ENCODE measurements at regions not wholly inside any gene's neighbourhood (a gene's known extent, or its start where the extent isn't known, plus 50 kb on each side); places are given as distances from the start of the nearest gene placed in this dataset.
"Not testable (repeated sequence)": the region's sequence is repeated elsewhere in the genome, so short reads cannot be mapped to it uniquely, and the experiment has no call there.

- no peak for DNase-seq (ENCODE audit: low read depth)
These were observed 357.5 kb upstream of the FAM47C start for GRCh38 chrX:36650622-36651021.

- no peak for DNase-seq (ENCODE audit: low read depth)
These were observed 324.7 kb upstream of the FAM47C start for GRCh38 chrX:36683507-36683906.

- DNase-seq (ENCODE audit: low read depth) = no peak
These were observed 324.1 kb upstream of the FAM47C start for GRCh38 chrX:36684053-36684452.

- DNase-seq (ENCODE audit: low read depth) = no peak
These were observed 286.2 kb upstream of the FAM47C start for GRCh38 chrX:36721990-36722389.

GRCh38 chrX:36753602-36754001 is 254.6 kb upstream of the FAM47C start:
- no peak for DNase-seq (ENCODE audit: low read depth)

- no peak for DNase-seq (ENCODE audit: low read depth)
These were observed 220.4 kb upstream of the FAM47C start for GRCh38 chrX:36787752-36788151.

- no peak for DNase-seq (ENCODE audit: low read depth)
These were observed 205.0 kb upstream of the FAM47C start for GRCh38 chrX:36803151-36803550.

- DNase-seq (ENCODE audit: low read depth) = no peak
These were observed 204.1 kb upstream of the FAM47C start for GRCh38 chrX:36804066-36804465.

- DNase-seq (ENCODE audit: low read depth) = no peak
These were observed 163.3 kb upstream of the FAM47C start for GRCh38 chrX:36844857-36845256.

GRCh38 chrX:36847496-36847895 is 160.7 kb upstream of the FAM47C start:
- no peak for DNase-seq (ENCODE audit: low read depth)

GRCh38 chrX:36849407-36849806 is 158.8 kb upstream of the FAM47C start:
- no peak for DNase-seq (ENCODE audit: low read depth)

- no peak for DNase-seq (ENCODE audit: low read depth)
These were observed 151.3 kb upstream of the FAM47C start for GRCh38 chrX:36856849-36857248.

GRCh38 chrX:36859231-36859630 is 148.9 kb upstream of the FAM47C start:
- DNase-seq (ENCODE audit: low read depth) = no peak

GRCh38 chrX:36861601-36862000 is 146.6 kb upstream of the FAM47C start:
- DNase-seq (ENCODE audit: low read depth) = no peak

GRCh38 chrX:36867143-36867542 is 141.0 kb upstream of the FAM47C start:
- peak; percentile 31 for DNase-seq (ENCODE audit: low read depth)

GRCh38 chrX:36868592-36868991 is 139.6 kb upstream of the FAM47C start:
- DNase-seq (ENCODE audit: low read depth) = no peak

GRCh38 chrX:36869457-36869856 is 138.7 kb upstream of the FAM47C start:
- no peak for DNase-seq (ENCODE audit: low read depth)

- no peak for DNase-seq (ENCODE audit: low read depth)
These were observed 110.5 kb upstream of the FAM47C start for GRCh38 chrX:36897690-36898089.

- DNase-seq (ENCODE audit: low read depth) = peak; percentile 5
These were observed 109.9 kb upstream of the FAM47C start for GRCh38 chrX:36898301-36898700.

- DNase-seq (ENCODE audit: low read depth) = not testable (repeated sequence)
These were observed 103.6 kb upstream of the FAM47C start for GRCh38 chrX:36904561-36904960.

GRCh38 chrX:36908801-36909675 is 99.1 kb upstream of the FAM47C start:
- DNase-seq (ENCODE audit: low read depth) = peak; percentile 33

GRCh38 chrX:36909676-36910030 is 98.5 kb upstream of the FAM47C start:
- peak; percentile 58 for DNase-seq (ENCODE audit: low read depth)

GRCh38 chrX:36913551-36913950 is 94.6 kb upstream of the FAM47C start:
- DNase-seq (ENCODE audit: low read depth) = no peak

GRCh38 chrX:36916941-36917340 is 91.2 kb upstream of the FAM47C start:
- DNase-seq (ENCODE audit: low read depth) = no peak
